Astrocyte of the cerebellum (primary cell): ENCODE measurements at regions not wholly inside any gene's neighbourhood (a gene's known extent, or its start where the extent isn't known, plus 50 kb on each side); places are given as distances from the start of the nearest gene placed in this dataset.

Experiments used
- DNase-seq: peaks from one replicate; pipeline ENCODE4 v3.0.0-alpha.2; 2011; ENCODE audit warnings: low read depth
- H3K4me3 ChIP-seq: 2 replicates; pipeline ENCODE4 v1.5.1; 2011; ENCODE audit warnings: mild to moderate bottlenecking, low read depth, low read length, moderate library complexity
- CTCF ChIP-seq: IDR thresholded peaks from 2 replicates; pipeline ENCODE4 v1.5.1; 2012; ENCODE audit warnings: low read length, low read depth, moderate library complexity, mild to moderate bottlenecking; ENCODE audit errors: missing control alignments
- in situ Hi-C: cut with HindIII; loops from 2 replicates; pipeline ENCODE4 v1.10.0; 2017; ENCODE audit warnings: low sequenced_read_pairs

- in situ Hi-C loops = no loop called here
- H3K4me3 ChIP-seq = no peak overlapping the region
- no peak for TF ChIP-seq CTCF
- no peak for DNase-seq
These were observed 758.0 kb upstream of the ZEB2 start for GRCh38 chr2:145277922-145278321.

GRCh38 chr2:145273840-145274239, 753.9 kb upstream of the ZEB2 start:
- no peak for TF ChIP-seq CTCF
- in situ Hi-C loops = no loop called here
- no peak for DNase-seq
- H3K4me3 ChIP-seq = no peak overlapping the region

- no peak for DNase-seq
- no peak overlapping the region for H3K4me3 ChIP-seq
- in situ Hi-C loops = no loop called here
- no peak for TF ChIP-seq CTCF
These were observed 749.0 kb upstream of the ZEB2 start for GRCh38 chr2:145268931-145269330.

- in situ Hi-C loops = no loop called here
- DNase-seq = no peak
- no peak overlapping the region for H3K4me3 ChIP-seq
- no peak for TF ChIP-seq CTCF
These were observed 747.5 kb upstream of the ZEB2 start for GRCh38 chr2:145267451-145267850.

GRCh38 chr2:145265244-145265643, 745.3 kb upstream of the ZEB2 start:
- no peak overlapping the region for H3K4me3 ChIP-seq
- no peak for DNase-seq
- TF ChIP-seq CTCF = no peak
- in situ Hi-C loops = no loop called here

GRCh38 chr2:145260674-145261073, 740.8 kb upstream of the ZEB2 start:
- H3K4me3 ChIP-seq = no peak overlapping the region
- TF ChIP-seq CTCF = no peak
- DNase-seq = no peak
- in situ Hi-C loops = no loop called here

GRCh38 chr2:145260081-145260480, 740.2 kb upstream of the ZEB2 start:
- TF ChIP-seq CTCF = no peak
- in situ Hi-C loops = no loop called here
- no peak for DNase-seq
- H3K4me3 ChIP-seq = no peak overlapping the region
